HG03378 (cell line): ENCODE measurements at regions not wholly inside any gene's neighbourhood (a gene's known extent, or its start where the extent isn't known, plus 50 kb on each side); places are given as distances from the start of the nearest gene placed in this dataset.

Experiments used
- ATAC-seq: cut with Tn5 transposase; IDR thresholded peaks from one replicate; pipeline ENCODE4 v1.9.1; 2021; ENCODE audit warnings: mild to moderate bottlenecking, moderate library complexity; ENCODE audit not compliant: unreplicated experiment

GRCh38 chr3:176933704-176934103, 263.6 kb downstream of the TBL1XR1 start:
- ATAC-seq, result no peak

GRCh38 chr3:176932433-176932832, 264.8 kb downstream of the TBL1XR1 start:
- ATAC-seq, result no peak

GRCh38 chr3:176931991-176932390, 265.3 kb downstream of the TBL1XR1 start:
- no peak for ATAC-seq

- no peak for ATAC-seq
Observed at GRCh38 chr3:176930942-176931341, 266.3 kb downstream of the TBL1XR1 start.

GRCh38 chr3:176928582-176928931, 268.7 kb downstream of the TBL1XR1 start:
- ATAC-seq, result no peak

- ATAC-seq, result no peak
Observed at GRCh38 chr3:176927706-176928581, 269.3 kb downstream of the TBL1XR1 start.

- no peak for ATAC-seq
Observed at GRCh38 chr3:176927280-176927679, 270.0 kb downstream of the TBL1XR1 start.

GRCh38 chr3:176926688-176927087, 270.6 kb downstream of the TBL1XR1 start:
- no peak for ATAC-seq

GRCh38 chr3:176926034-176926433, 271.2 kb downstream of the TBL1XR1 start:
- no peak for ATAC-seq

GRCh38 chr3:176920766-176921160, 276.5 kb downstream of the TBL1XR1 start:
- ATAC-seq, result no peak

- ATAC-seq, result no peak
Observed at GRCh38 chr3:176919836-176920765, 277.2 kb downstream of the TBL1XR1 start.

- ATAC-seq, result no peak
Observed at GRCh38 chr3:176916777-176917176, 280.5 kb downstream of the TBL1XR1 start.

- ATAC-seq, result no peak
Observed at GRCh38 chr3:176914764-176915163, 282.5 kb downstream of the TBL1XR1 start.

- no peak for ATAC-seq
Observed at GRCh38 chr3:176911579-176911978, 285.7 kb downstream of the TBL1XR1 start.

- ATAC-seq, result no peak
Observed at GRCh38 chr3:176909044-176909443, 288.2 kb downstream of the TBL1XR1 start.

- no peak for ATAC-seq
Observed at GRCh38 chr3:176906046-176906905, 291.0 kb downstream of the TBL1XR1 start.

- no peak for ATAC-seq
Observed at GRCh38 chr3:176905331-176905730, 292.0 kb downstream of the TBL1XR1 start.

- ATAC-seq, result no peak
Observed at GRCh38 chr3:176904506-176904905, 292.8 kb downstream of the TBL1XR1 start.

- ATAC-seq, result no peak
Observed at GRCh38 chr3:176896640-176897039, 300.6 kb downstream of the TBL1XR1 start.

GRCh38 chr3:176896165-176896564, 301.1 kb downstream of the TBL1XR1 start:
- ATAC-seq, result no peak

GRCh38 chr3:176879710-176880109, 317.6 kb downstream of the TBL1XR1 start:
- no peak for ATAC-seq
